Trophoblast cell (in vitro differentiated cells and primary cell): ENCODE measurements at regions not wholly inside any gene's neighbourhood (a gene's known extent, or its start where the extent isn't known, plus 50 kb on each side); places are given as distances from the start of the nearest gene placed in this dataset.

Experiments used
- DNase-seq, 2 donors: peaks; one replicate each; pipeline ENCODE4 v3.0.0-alpha.2; 2016
- H2AFZ ChIP-seq: 2 replicates; pipeline ENCODE4 v1.6.1; 2013; ENCODE audit warnings: low read length, moderate library complexity, mild to moderate bottlenecking; ENCODE audit not compliant: insufficient read depth, poor library complexity
- H2AK5ac ChIP-seq: 2 replicates; pipeline ENCODE4 v1.6.1; 2013; ENCODE audit warnings: mild to moderate bottlenecking, low read length
- H2BK120ac ChIP-seq: 2 replicates; pipeline ENCODE4 v1.6.1; 2013; ENCODE audit warnings: low read length, mild to moderate bottlenecking, moderate library complexity; ENCODE audit not compliant: insufficient read depth, poor library complexity
- H2BK12ac ChIP-seq: 2 replicates; pipeline ENCODE4 v1.6.1; 2013; ENCODE audit warnings: mild to moderate bottlenecking, low read length, moderate library complexity
- H2BK5ac ChIP-seq: 2 replicates; pipeline ENCODE4 v1.6.1; 2013; ENCODE audit warnings: low read length, low read depth, moderate library complexity, mild to moderate bottlenecking; ENCODE audit not compliant: poor library complexity
- H3K14ac ChIP-seq: 2 replicates; pipeline ENCODE4 v1.6.1; 2013; ENCODE audit warnings: mild to moderate bottlenecking, low read length
- H3K18ac ChIP-seq: 2 replicates; pipeline ENCODE4 v1.6.1; 2013; ENCODE audit warnings: mild to moderate bottlenecking, low read length
- H3K23ac ChIP-seq: 2 replicates; pipeline ENCODE4 v1.6.1; 2013; ENCODE audit warnings: low read length
- H3K27ac ChIP-seq: 2 replicates; pipeline ENCODE4 v1.5.1; 2013; ENCODE audit warnings: low read depth, mild to moderate bottlenecking, inconsistent platforms, low read length, moderate library complexity
- H3K27me3 ChIP-seq: 2 replicates; pipeline ENCODE4 v1.6.1; 2013; ENCODE audit warnings: inconsistent platforms, mild to moderate bottlenecking, low read length, moderate library complexity; ENCODE audit not compliant: insufficient read depth
- H3K36me3 ChIP-seq, 2 experiments: 1 replicate in 1 of 2; 2 replicates in 1 of 2; pipeline ENCODE4 v1.6.1; 2013; ENCODE audit warnings: low read length in 2 of 2, mild to moderate bottlenecking in 2 of 2, moderate library complexity in 1 of 2; ENCODE audit not compliant: insufficient read depth in 2 of 2, control insufficient read depth in 1 of 2
- H3K4ac ChIP-seq: 2 replicates; pipeline ENCODE4 v1.6.1; 2013; ENCODE audit warnings: low read depth, mild to moderate bottlenecking, low read length, moderate library complexity
- H3K4me1 ChIP-seq, 2 experiments: 1 replicate in 1 of 2; 2 replicates in 1 of 2; pipeline ENCODE4 v1.6.1; 2013; ENCODE audit warnings: low read length in 2 of 2, mild to moderate bottlenecking in 2 of 2, moderate library complexity in 1 of 2; ENCODE audit not compliant: insufficient read depth in 2 of 2, control insufficient read depth in 1 of 2
- H3K4me2 ChIP-seq: 2 replicates; pipeline ENCODE4 v1.6.1; 2013; ENCODE audit warnings: inconsistent platforms, mild to moderate bottlenecking, low read length, moderate library complexity
- H3K4me3 ChIP-seq: 2 replicates; pipeline ENCODE4 v1.5.1; 2013; ENCODE audit warnings: mild to moderate bottlenecking, low read depth, low read length, inconsistent platforms
- H3K79me1 ChIP-seq: one replicate; pipeline ENCODE4 v1.6.1; 2013; ENCODE audit warnings: low read length
- H3K79me2 ChIP-seq: 2 replicates; pipeline ENCODE4 v1.6.1; 2013; ENCODE audit warnings: low read length, mild to moderate bottlenecking; ENCODE audit not compliant: control insufficient read depth, insufficient read depth, poor library complexity
- H3K9ac ChIP-seq: 2 replicates; pipeline ENCODE4 v1.6.1; 2013; ENCODE audit warnings: mild to moderate bottlenecking, low read length
- H3K9me3 ChIP-seq: 2 replicates; pipeline ENCODE4 v1.6.1; 2013; ENCODE audit warnings: low read depth, mild to moderate bottlenecking, control low read depth, inconsistent platforms, low read length; ENCODE audit not compliant: insufficient read depth
- H4K12ac ChIP-seq: 2 replicates; pipeline ENCODE4 v1.6.1; 2013; ENCODE audit warnings: low read depth, mild to moderate bottlenecking, low read length, moderate library complexity
- H4K8ac ChIP-seq: 2 replicates; pipeline ENCODE4 v1.6.1; 2013; ENCODE audit warnings: low read depth, mild to moderate bottlenecking, low read length, moderate library complexity
- H4K91ac ChIP-seq: one replicate; pipeline ENCODE4 v1.6.1; 2013; ENCODE audit warnings: low read depth, mild to moderate bottlenecking, low read length, moderate library complexity
- WGBS: extraction: QIAGEN DNeasy Blood & Tissue Kit; methylation state at CpG from one replicate; pipeline ENCODE4 v1.1.7; 2013; ENCODE audit warnings: missing lambda C conversion rate; ENCODE audit not compliant: insufficient read length, insufficient coverage; ENCODE audit errors: extremely low coverage; 5-methylcytosine and 5-hydroxymethylcytosine counted together

- Histone ChIP-seq H3K36me3 (no peaks in the 10 kb centered on the region), H3K14ac (no peak overlapping the region), H3K4me1 (no peaks in the 10 kb centered on the region), H3K79me2 (no peaks in the 10 kb centered on the region), H3K4me2 (no peak overlapping the region), H3K9ac (no peak overlapping the region), H3K23ac (no peak overlapping the region), H4K8ac (no peak overlapping the region), H3K27me3 (no peaks in the 10 kb centered on the region), H2AFZ (no peak overlapping the region), H2BK120ac (no peak overlapping the region), H2AK5ac (no peak overlapping the region), H4K91ac (no peak overlapping the region), H2BK5ac (no peak overlapping the region), H2BK12ac (no peak overlapping the region), H3K9me3 (no peaks in the 10 kb centered on the region), H4K12ac (no peak overlapping the region), H3K4ac (no peak overlapping the region), H3K79me1 (no peaks in the 10 kb centered on the region), H3K27ac (no peak overlapping the region), H3K4me3 (no peak overlapping the region), H3K18ac (no peak overlapping the region)
- DNase-seq = no peak
- WGBS = no CpG with 5 or more reads among the region's 6 CpGs
Observed at GRCh38 chr14:56884617-56885016, 74.3 kb upstream of the OTX2 start.

- Histone ChIP-seq H3K27ac (no peak overlapping the region), H3K36me3 (no peaks in the 10 kb centered on the region), H3K23ac (no peak overlapping the region), H3K9ac (no peak overlapping the region), H3K4me1 (no peaks in the 10 kb centered on the region), H3K79me2 (no peaks in the 10 kb centered on the region), H3K14ac (no peak overlapping the region), H2AFZ (no peak overlapping the region), H3K9me3 (no peaks in the 10 kb centered on the region), H3K79me1 (no peaks in the 10 kb centered on the region), H2AK5ac (no peak overlapping the region), H3K4me3 (no peak overlapping the region), H3K4ac (no peak overlapping the region), H4K91ac (no peak overlapping the region), H4K8ac (no peak overlapping the region), H4K12ac (no peak overlapping the region), H3K4me2 (no peak overlapping the region), H2BK5ac (no peak overlapping the region), H3K18ac (no peak overlapping the region), H2BK12ac (no peak overlapping the region), H3K27me3 (no peaks in the 10 kb centered on the region), H2BK120ac (no peak overlapping the region)
- DNase-seq = no peak
- WGBS = no CpG with 5 or more reads among the region's 3 CpGs
Observed at GRCh38 chr14:56881181-56881580, 70.9 kb upstream of the OTX2 start.

DNA sequence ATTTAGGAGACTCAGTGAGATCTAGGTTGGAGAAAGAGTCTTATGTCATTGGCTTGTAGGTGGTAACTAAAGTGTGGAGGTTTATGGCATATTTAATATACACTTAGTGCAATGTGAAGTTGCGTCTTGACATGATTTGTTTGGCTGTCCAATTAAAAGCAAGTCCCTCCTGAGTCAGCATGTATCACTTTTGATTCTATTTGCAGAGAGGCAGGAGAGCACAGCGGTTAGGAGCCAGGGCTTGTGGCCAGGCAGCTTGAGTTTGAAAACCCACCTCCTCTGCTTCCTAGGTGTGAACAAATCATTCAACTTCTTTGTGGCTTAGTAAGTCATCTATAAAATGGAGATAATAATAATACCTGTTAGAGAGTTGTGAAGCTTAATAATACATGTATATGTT is 68.5 kb upstream of the OTX2 start:
- Histone ChIP-seq H3K4ac (no peak overlapping the region), H3K4me1 (no peaks in the 10 kb centered on the region), H3K14ac (no peak overlapping the region), H3K27me3 (no peaks in the 10 kb centered on the region), H3K9ac (no peak overlapping the region), H3K79me1 (no peaks in the 10 kb centered on the region), H4K12ac (no peak overlapping the region), H3K36me3 (no peaks in the 10 kb centered on the region), H2BK5ac (no peak overlapping the region), H2AK5ac (no peak overlapping the region), H4K91ac (no peak overlapping the region), H2BK12ac (no peak overlapping the region), H3K4me2 (no peak overlapping the region), H4K8ac (no peak overlapping the region), H3K9me3 (no peaks in the 10 kb centered on the region), H2BK120ac (no peak overlapping the region), H2AFZ (no peak overlapping the region), H3K4me3 (no peak overlapping the region), H3K27ac (no peak overlapping the region), H3K18ac (no peak overlapping the region), H3K79me2 (no peaks in the 10 kb centered on the region), H3K23ac (no peak overlapping the region)
- WGBS = no CpG with 5 or more reads among the region's 2 CpGs
- DNase-seq = no peak

DNA sequence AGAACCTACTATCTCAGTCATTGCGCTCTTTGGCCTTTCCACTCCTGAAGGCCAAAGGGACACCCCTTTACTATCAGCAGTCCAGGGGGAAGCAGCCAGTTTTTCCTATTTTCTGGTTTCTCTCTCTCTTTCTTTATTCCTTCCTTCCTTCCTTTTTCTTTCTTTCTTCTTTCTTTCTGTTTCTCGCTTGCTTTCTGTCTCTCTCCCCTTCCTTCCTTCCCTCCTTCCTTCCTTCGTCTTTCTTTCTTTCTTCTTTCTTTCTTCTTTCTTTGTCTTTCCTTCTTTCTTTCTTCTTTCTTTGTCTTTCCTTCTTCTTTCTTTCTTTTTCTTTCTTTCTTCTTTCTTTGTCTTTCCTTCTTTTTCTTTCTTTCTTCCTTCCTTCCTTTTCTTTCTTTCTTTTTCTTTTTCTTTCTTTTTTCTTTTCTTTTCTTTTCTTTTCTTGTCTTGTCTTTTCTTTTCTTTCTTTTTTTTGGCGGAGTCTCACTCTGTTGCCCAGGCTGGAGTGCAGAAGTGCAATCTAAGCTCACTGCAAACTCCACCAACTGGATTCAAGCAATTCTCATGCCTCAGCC is 64.9 kb upstream of the OTX2 start:
- no CpG with 5 or more reads among the region's 4 CpGs for WGBS

More for the DNA sequence above, 64.9 kb upstream of the OTX2 start:
- H3K27ac ChIP-seq = no peak overlapping the region
- H2BK12ac ChIP-seq = no peak overlapping the region
- no peaks in the 10 kb centered on the region for H3K79me1 ChIP-seq
- no peak overlapping the region for H2AFZ ChIP-seq
- H2AK5ac ChIP-seq = no peak overlapping the region
- no peak overlapping the region for H3K14ac ChIP-seq
- H3K36me3 ChIP-seq = no peaks in the 10 kb centered on the region
- no peak overlapping the region for H3K23ac ChIP-seq
- no peak overlapping the region for H4K91ac ChIP-seq
- no peak overlapping the region for H3K4me2 ChIP-seq
- H3K9ac ChIP-seq = no peak overlapping the region
- no peaks in the 10 kb centered on the region for H3K9me3 ChIP-seq
- H2BK120ac ChIP-seq = no peak overlapping the region
- no peak overlapping the region for H4K8ac ChIP-seq
- no peak overlapping the region for H4K12ac ChIP-seq
- no peaks in the 10 kb centered on the region for H3K4me1 ChIP-seq
- no peak overlapping the region for H3K18ac ChIP-seq
- H3K79me2 ChIP-seq = no peaks in the 10 kb centered on the region
- no peak overlapping the region for H3K4ac ChIP-seq
- H3K4me3 ChIP-seq = no peak overlapping the region
- no peaks in the 10 kb centered on the region for H3K27me3 ChIP-seq
- no peak overlapping the region for H2BK5ac ChIP-seq
- no peak for DNase-seq
